Stimulated activated CD4-positive, alpha-beta T cell treated with anti-CD3 and anti-CD28 coated beads, Interleukin-2, amount 100 ng/mL, for 4 hours (primary cell): ENCODE measurements at regions not wholly inside any gene's neighbourhood (a gene's known extent, or its start where the extent isn't known, plus 50 kb on each side); places are given as distances from the start of the nearest gene placed in this dataset.

Experiments
- DNase-seq: peaks from one replicate; pipeline ENCODE4 v3.0.0-alpha.2; 2020; ENCODE audit warnings: low read depth

- no peak for DNase-seq
Observed at GRCh38 chr13:26989261-26989956, 182.2 kb downstream of the USP12 start.

DNA sequence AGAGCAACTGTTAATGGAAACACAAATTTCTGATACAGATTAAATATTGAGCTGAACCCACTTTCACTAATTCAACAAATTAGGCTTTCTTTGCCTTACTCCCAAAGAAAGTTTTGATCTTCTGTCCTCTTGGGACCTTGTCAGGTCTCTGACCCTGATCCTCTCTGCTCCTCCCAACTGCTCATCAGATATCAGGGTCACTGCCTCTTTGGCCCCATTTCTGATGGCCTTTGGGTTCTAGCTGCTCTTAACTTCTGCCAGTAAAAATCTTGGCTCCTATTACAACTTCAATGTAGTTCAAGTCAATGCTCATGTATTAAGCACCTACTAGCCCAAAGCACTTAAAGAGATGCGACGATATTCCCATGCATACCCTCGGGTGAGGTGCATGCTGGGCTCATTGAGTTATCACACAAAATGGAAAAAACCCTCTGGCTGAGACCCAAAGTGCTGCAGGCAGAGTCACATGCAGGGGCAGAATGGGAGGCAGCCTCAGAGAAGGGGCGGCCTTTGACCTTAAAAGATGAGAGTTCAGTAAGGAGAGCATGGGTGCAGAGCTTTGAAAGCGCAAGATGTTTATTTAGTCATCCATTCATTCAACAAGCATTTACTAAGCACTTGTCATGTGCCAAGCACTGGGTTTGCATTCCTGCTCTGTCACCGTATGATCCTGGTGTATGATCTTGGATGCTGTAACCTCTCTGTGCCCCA lies 183.4 kb downstream of the USP12 start:
- no peak for DNase-seq

GRCh38 chr13:26987486-26988013 lies 184.1 kb downstream of the USP12 start:
- no peak for DNase-seq

GRCh38 chr13:26985285-26985878 lies 186.2 kb downstream of the USP12 start:
- peak; percentile 62 for DNase-seq

- no peak for DNase-seq
Observed at GRCh38 chr13:26984337-26984736, 187.3 kb downstream of the USP12 start.

GRCh38 chr13:26983543-26984320 lies 187.9 kb downstream of the USP12 start:
- DNase-seq = no peak

DNA sequence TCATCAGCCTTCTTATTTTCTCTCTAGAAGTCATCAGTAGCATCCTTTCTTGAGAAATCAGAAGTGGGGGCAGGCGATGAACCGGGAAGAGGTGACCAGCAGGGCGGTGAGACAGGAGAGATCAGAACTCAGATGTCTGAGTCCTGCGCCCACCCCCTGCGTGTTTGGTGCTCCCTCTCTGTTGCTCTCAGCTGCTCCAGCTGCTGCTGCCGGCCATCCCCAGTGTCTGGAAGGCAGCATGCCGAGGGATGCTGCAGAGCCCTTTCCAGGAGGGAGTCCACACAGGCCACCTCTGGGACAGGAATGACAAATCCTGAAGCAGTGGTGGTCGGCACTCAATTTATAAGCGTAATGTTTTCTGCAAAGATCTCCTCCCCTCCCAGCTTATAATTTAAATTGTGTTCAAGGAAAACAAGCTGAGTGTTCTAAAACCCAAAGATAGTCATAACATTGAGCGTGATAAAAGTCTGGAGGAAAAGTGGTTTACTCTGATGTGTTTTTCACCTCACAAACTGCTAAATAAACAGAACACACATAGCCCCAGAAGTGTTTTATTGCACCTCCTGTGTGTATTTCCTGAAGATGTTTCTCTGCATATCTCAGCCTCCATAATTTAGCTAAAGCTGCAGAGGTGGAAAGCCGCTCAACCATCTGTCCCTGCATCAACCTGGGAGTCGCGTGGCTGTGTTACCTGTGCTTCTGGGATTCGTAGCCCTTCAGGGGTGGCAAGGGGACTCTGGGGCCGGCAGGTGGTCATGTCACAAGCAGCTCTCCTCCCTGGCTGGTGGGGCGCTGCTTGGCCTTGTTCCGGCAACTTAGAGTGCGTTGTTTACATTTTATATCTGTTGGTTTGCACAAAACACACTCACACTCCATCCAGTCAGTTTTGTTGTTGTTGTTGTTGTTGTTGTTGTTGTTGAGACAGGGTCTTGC lies 191.2 kb downstream of the USP12 start:
- DNase-seq = no peak

GRCh38 chr13:26979334-26979733 lies 192.3 kb downstream of the USP12 start:
- DNase-seq = no peak

- DNase-seq = no peak
Observed at GRCh38 chr13:26978081-26978860, 193.3 kb downstream of the USP12 start.

DNA sequence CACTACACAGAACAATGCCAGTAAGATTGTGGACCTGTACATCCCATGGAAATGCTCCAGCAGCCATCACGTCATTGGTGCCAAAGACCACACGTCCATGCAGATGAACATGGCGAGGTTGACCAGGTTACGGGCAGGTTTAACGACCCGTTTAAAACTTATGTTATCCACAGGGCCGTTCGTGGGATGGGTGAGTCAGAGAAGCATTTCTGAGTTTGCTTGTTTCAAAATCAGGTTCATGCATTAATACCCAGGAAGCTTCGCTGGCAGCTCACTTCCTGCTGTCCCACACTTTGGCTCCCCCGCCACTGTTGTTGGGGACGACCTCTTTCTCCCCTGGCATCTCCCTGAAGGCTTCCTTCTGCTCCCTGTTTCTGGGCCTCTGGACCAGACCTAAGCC lies 194.1 kb downstream of the USP12 start:
- DNase-seq = no peak

GRCh38 chr13:26976313-26976712 lies 195.3 kb downstream of the USP12 start:
- DNase-seq = no peak

DNA sequence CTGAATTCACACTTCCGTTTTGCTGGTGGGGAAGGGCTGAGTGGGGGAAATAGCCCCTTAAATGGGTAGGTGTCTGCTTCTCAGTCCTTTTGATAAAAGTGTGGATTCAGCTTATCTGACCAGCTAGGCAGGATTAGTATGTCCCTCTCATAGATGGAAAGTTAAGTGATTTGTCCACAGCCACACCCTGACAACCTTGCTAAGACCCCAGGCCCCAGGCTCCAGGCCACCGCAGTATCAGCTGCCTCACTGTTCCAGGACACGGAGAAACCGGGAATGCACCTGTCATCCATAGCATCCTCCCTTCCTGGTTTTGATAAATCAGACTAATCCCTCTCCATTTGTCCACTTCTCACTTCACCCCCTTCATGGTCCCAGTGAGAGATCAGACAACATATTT lies 197.7 kb downstream of the USP12 start:
- no peak for DNase-seq

- DNase-seq = no peak
Observed at GRCh38 chr13:26973295-26973694, 198.3 kb downstream of the USP12 start.

DNA sequence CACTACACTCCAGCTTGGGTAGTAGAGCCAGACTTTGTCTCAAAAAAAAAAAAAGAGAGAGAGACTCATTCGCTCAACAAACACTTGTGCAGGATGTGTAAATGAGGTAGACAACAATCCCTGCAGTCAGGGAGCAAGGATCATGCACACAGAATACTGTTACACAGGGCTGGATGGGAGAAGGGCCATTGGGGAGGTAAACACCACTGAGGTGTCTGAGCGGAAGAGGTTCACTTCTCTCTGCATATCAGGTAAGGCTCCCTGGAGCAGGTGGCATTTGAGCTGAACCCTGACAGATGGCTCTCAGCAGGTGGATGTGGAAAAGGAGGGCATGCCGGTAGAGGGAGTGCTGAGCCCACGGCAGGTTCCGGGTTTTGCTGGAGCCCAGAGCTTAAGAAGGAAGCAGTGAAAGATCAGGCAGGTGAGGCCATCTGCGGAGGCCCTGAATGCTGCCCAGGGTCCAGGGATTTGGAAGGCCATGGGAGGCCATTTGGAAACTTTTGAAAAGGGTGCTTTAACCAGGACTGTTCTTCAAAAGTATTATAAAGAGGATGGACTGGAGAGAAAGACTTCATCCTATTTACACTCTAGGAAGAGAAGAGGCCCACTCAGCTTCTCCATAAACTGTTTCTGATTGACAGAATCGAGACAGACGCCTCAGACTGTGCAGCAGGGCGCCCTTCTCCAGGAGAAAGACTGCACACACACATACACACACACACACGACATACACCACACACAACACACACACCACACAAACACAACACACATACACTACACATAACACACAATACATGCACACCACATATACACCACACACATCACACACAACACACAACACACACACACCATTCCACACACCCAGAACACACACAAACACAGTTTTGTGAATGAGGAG lies 199.4 kb downstream of the USP12 start:
- DNase-seq = no peak

DNA sequence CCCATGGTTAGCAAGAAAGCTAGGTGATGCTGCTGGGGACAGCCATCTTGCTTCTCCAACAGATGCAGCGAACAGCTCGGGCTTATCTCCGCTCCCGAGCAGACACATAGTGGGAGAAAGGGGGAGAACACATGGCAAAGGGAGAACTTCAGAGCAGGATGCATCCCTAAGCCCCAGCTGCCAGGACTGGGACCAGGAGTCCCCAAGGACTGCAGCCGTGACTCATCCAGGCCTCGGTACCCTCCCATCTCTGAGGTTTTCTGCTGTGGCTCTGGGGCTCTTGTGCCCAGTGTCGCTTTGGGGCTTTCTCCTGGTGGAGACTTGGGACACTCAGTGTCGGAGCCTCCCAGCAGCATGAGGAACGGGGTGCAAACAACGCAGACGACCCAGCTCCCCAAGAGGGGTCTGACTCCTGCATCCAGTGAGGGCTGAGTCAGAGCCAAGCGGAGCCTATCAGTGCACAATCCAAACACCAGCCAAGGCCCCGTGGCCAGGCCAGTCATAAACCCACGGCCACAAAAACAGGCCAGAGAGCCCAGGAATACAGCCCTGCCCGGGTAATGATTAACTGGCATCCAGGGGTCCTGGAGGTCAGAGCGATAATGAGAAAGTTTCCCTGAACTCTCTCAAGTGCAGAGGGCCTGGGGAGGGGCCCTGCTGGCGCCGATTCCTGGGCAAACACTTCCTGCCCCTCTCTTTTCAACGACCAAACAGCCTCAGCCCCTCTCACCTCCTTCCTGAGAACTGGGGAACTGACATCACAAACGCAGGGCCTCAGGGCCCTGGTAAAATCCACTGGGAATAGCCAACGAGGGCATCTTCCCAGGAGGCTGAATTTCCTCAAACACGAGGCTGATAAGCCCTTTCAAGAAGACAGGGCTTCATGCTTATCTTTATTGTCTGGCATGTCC lies 202.9 kb downstream of the USP12 start:
- no peak for DNase-seq

DNA sequence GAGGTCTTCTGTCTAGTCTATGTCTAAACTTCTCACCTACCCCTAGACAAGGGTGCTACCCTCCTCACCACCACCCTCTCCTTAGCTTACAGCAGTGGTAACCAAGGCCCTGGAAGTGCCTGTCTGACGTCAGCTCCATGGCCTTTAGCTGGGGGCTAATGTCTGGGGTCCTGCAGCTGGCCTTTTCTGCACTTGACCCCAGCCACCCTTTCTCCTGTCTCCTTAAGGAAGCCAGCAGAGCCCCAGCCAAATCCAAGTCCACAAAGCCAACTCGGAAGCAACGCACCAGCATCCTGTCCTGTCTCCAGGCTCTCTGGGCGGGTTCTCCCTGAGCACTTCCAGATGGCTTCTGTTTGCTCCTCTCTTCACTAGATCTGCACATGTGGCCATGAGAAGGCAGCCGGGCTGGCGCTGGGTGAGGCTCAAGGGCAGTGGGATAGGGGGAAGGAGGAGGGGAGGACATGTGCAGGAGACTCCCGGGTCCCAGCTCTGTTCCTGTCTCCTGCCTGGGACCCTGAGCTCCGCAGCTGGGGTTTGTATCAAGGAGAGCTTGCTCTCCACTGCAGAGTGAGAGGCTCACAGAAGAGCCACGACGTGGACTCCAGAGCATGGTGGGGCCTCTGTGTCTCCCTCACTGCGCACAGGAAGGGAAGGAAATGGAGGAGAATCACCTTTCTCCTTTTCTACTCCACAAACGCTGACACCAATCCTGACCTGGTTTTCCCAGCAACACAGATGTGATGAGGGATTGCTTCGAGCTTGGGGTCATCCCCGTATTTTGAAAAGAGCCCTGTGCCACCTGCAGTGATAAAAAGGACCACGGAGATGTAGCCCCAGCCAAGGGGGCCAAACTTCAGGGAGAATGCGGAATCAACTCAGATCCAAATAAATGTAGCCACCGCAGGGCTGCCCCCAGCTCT lies 204.2 kb downstream of the USP12 start:
- DNase-seq = no peak

DNA sequence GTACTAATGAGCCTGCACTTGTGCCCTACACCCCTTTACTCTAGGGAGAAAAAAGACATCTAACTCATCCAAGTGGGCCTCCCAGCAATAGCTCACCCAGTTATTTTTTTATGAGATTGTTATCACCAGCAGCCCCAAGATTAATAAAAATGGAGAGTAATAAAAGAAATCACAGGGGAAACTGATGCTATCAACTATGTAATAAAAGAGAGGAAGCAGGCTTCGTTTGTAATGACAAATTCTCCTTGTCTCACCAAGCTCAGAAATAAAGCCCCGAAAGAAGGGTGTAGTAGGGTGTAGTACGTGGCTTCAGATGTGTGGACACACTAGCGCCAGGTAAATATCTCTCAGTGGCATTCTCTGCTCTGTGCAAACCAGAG lies 204.9 kb downstream of the USP12 start:
- no peak for DNase-seq
